ENCODE measurements at regions not wholly inside any gene's neighbourhood (a gene's known extent, or its start where the extent isn't known, plus 50 kb on each side); places are given as distances from the start of the nearest gene placed in this dataset.

GRCh38 chr7:33728873-33729551 lies 176.3 kb upstream of the BMPER start:
- no peak for DNase-seq

- no peak for DNase-seq
These were observed 175.6 kb upstream of the BMPER start for GRCh38 chr7:33729726-33730125.

GRCh38 chr7:33730958-33731357 lies 174.4 kb upstream of the BMPER start:
- DNase-seq = no peak

- no peak for DNase-seq
These were observed 173.4 kb upstream of the BMPER start for GRCh38 chr7:33731912-33732311.

GRCh38 chr7:33732462-33732861 lies 172.9 kb upstream of the BMPER start:
- DNase-seq = no peak

GRCh38 chr7:33733870-33734650 lies 171.3 kb upstream of the BMPER start:
- DNase-seq = no peak

- DNase-seq = no peak
These were observed 169.9 kb upstream of the BMPER start for GRCh38 chr7:33735403-33735802.

GRCh38 chr7:33736521-33737221 lies 168.7 kb upstream of the BMPER start:
- no peak for DNase-seq

- no peak for DNase-seq
These were observed 166.9 kb upstream of the BMPER start for GRCh38 chr7:33738260-33738935.

- no peak for DNase-seq
These were observed 166.1 kb upstream of the BMPER start for GRCh38 chr7:33739286-33739685.

GRCh38 chr7:33742521-33742920 lies 162.8 kb upstream of the BMPER start:
- no peak for DNase-seq

- no peak for DNase-seq
These were observed 162.2 kb upstream of the BMPER start for GRCh38 chr7:33742999-33743587.

GRCh38 chr7:33743594-33743993 lies 161.7 kb upstream of the BMPER start:
- peak; percentile 67 for DNase-seq

- no peak for DNase-seq
These were observed 160.9 kb upstream of the BMPER start for GRCh38 chr7:33744293-33745075.

- DNase-seq = peak; percentile 67
These were observed 159.4 kb upstream of the BMPER start for GRCh38 chr7:33745934-33746333.

GRCh38 chr7:33748793-33749192 lies 156.5 kb upstream of the BMPER start:
- peak; percentile 48 for DNase-seq

- DNase-seq = peak; percentile 92
These were observed 155.2 kb upstream of the BMPER start for GRCh38 chr7:33750177-33750576.

- no peak for DNase-seq
These were observed 153.9 kb upstream of the BMPER start for GRCh38 chr7:33751443-33751842.

GRCh38 chr7:33753881-33754525 lies 151.3 kb upstream of the BMPER start:
- DNase-seq = no peak

- no peak for DNase-seq
These were observed 150.1 kb upstream of the BMPER start for GRCh38 chr7:33754933-33755928.
